ENCODE measurements at regions not wholly inside any gene's neighbourhood (a gene's known extent, or its start where the extent isn't known, plus 50 kb on each side); places are given as distances from the start of the nearest gene placed in this dataset.

- H3K4me3 ChIP-seq (ENCODE audit: low read depth, low read length): no peak overlapping the region
- DNase-seq (ENCODE audit: low read depth): no peak
- no peak for TF ChIP-seq CTCF (IDR thresholded peaks at IDR 0.05; ENCODE audit: control insufficient read depth, extremely low read depth, insufficient read depth)
Observed at GRCh38 chr14:81681541-81681940, 147.9 kb upstream of the SEL1L start.

- TF ChIP-seq CTCF (IDR thresholded peaks at IDR 0.05; ENCODE audit: control insufficient read depth, extremely low read depth, insufficient read depth): no peak
- DNase-seq (ENCODE audit: low read depth): no peak
Observed at GRCh38 chr14:81682134-81682533, 148.5 kb upstream of the SEL1L start.

DNA sequence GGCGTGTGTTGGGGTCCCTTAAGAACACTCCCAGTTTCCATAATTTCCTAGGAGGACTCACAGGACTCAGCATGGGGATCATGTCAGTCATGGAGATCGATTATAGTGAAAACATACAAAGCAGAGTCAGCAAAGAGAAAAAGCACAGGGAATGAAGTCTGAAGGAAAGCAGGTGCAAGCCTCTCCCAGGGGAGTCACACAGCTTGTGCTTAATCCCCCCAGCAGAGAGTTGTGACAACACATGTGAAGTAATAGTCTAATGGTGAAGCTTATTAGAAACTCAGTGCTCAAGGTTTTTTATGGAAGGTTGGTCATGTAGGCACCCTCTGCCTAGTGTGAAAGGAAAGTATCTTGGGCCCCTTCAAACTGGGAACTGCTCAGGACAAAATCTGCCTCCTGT, 149.0 kb upstream of the SEL1L start:
- no peak overlapping the region for H3K4me3 ChIP-seq (ENCODE audit: low read depth, low read length)
- TF ChIP-seq CTCF (IDR thresholded peaks at IDR 0.05; ENCODE audit: control insufficient read depth, extremely low read depth, insufficient read depth): no peak
- DNase-seq (ENCODE audit: low read depth): no peak

More at GRCh38 chr14:81682134-81682533, 148.5 kb upstream of the SEL1L start:
- no peak overlapping the region for H3K4me3 ChIP-seq (ENCODE audit: low read depth, low read length)

DNA sequence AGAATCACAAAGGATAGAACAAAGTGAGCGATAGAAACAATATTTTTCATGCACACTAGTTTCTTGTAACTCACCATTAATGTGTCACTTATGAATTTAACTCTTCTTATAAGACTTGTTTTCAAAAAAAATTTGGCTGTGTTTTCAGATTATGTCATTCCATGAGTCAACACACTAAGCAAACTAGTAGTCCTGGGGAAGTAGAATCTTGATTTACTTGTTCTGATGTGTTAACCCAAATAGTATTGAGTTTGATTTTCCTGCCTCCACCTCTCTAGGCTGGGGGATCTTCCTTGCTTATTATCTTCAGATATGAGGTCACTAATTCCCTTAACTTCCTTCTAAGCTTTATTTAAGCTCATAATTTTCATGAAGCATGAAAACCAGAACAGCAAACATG, 151.0 kb upstream of the SEL1L start:
- no peak for TF ChIP-seq CTCF (IDR thresholded peaks at IDR 0.05; ENCODE audit: control insufficient read depth, extremely low read depth, insufficient read depth)
- no peak overlapping the region for H3K4me3 ChIP-seq (ENCODE audit: low read depth, low read length)
- DNase-seq (ENCODE audit: low read depth): peak; percentile 85

DNA sequence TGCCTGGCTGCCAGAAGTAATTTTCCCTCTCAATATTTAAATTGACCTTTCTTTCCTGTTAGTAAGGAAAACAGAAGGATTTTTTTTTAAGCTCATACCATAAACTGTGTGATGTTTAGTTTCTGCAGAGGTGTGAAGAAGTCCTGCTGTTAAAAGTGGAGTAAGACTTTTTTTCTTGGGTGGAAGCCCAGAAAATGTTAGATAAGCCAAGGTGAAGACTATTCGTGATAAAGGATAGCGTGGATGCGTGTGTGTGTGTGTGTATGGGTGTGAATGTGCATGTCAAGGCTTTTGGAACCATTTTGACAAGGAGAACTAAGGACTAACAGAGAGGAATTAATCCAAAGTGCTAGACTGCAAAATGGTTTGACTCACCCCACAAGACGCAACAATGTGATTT, 152.9 kb upstream of the SEL1L start:
- peak; percentile 26 for DNase-seq (ENCODE audit: low read depth)
- TF ChIP-seq CTCF (IDR thresholded peaks at IDR 0.05; ENCODE audit: control insufficient read depth, extremely low read depth, insufficient read depth): no peak
- no peak overlapping the region for H3K4me3 ChIP-seq (ENCODE audit: low read depth, low read length)

DNA sequence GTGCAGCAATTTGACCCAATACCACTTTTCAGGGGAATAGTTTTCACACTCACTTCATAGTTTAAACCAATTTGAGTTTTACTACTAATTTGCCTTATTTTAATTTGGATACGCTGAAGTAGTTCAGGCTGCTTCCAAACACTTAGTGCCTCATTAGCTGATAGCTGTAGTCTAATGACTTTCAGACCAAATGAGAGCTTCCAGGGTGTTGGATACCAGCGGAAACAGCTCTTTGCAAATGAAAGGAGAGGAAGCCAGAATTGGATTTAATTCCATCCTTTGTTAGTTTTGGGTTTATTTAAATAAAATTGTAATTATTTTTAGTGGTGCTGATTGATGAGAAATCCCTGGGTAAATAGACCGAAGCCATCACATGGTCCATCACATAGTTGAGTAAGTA, 158.3 kb upstream of the SEL1L start:
- no peak for DNase-seq (ENCODE audit: low read depth)
- no peak for TF ChIP-seq CTCF (IDR thresholded peaks at IDR 0.05; ENCODE audit: control insufficient read depth, extremely low read depth, insufficient read depth)
- no peak overlapping the region for H3K4me3 ChIP-seq (ENCODE audit: low read depth, low read length)

DNA sequence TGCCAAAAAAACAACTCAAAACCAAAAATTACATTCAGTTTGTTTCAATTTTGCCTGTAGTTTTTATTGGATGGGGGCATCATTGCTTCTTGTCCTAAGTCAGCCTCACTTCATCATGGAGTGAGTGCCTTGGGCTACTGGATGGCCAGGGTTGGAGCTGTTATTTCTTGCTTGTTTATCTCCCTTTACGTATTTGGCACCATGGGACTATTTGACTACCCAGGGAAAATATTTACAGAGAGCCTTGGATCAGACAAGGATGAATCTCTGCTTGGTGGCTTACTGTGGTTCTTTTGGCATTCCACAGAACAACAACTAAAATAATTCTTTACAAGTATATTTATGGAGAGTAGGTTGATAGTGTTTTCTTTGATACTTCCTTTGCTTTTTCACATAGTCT, 160.8 kb upstream of the SEL1L start:
- no peak overlapping the region for H3K4me3 ChIP-seq (ENCODE audit: low read depth, low read length)
- peak; percentile 90 for DNase-seq (ENCODE audit: low read depth)
- TF ChIP-seq CTCF (IDR thresholded peaks at IDR 0.05; ENCODE audit: control insufficient read depth, extremely low read depth, insufficient read depth): no peak

Measured in LNCaP clone FGC (cell line).